Thoracic aorta (tissue), 2 donors: ENCODE measurements at regions not wholly inside any gene's neighbourhood (a gene's known extent, or its start where the extent isn't known, plus 50 kb on each side); places are given as distances from the start of the nearest gene placed in this dataset.

Experiments
- ATAC-seq: fragments of 150-250 bp; one replicate; pipeline ENCODE4 v1.8.0; 2017; ENCODE audit warnings: low read depth; ENCODE audit not compliant: insufficient number of reproducible peaks, low FRiP score
- DNase-seq: peaks from one replicate; pipeline ENCODE4 v3.0.0-alpha.2; 2020; ENCODE audit warnings: low spot score
- H3K27ac ChIP-seq, 2 donors: fragments of 200-600 bp; sonication (generic); 1 replicate in 1 of 2; 2 replicates in 1 of 2; pipeline ENCODE4 v1.5.1; 2016; ENCODE audit warnings: mild to moderate bottlenecking in 2 of 2, moderate library complexity in 2 of 2
- H3K27me3 ChIP-seq: fragments of 200-600 bp; sonication (generic); replicated peaks from 2 replicates; pipeline ENCODE4 v1.6.0; 2016; ENCODE audit warnings: mild to moderate bottlenecking; ENCODE audit not compliant: insufficient read depth
- H3K36me3 ChIP-seq: fragments of 200-600 bp; sonication (generic); one replicate; pipeline ENCODE4 v1.5.1; 2016
- H3K4me1 ChIP-seq, 2 donors: fragments of 200-600 bp; sonication (generic); 1 replicate in 1 of 2; 2 replicates in 1 of 2; pipeline versions ENCODE4 v1.5.1 to v1.6.0; 2016; ENCODE audit warnings: low read depth in 2 of 2, mild to moderate bottlenecking in 1 of 2; ENCODE audit not compliant: control insufficient read depth in 1 of 2
- H3K4me3 ChIP-seq: fragments of 200-600 bp; sonication (generic); 2 replicates; pipeline ENCODE4 v1.5.1; 2016; ENCODE audit warnings: mild to moderate bottlenecking
- H3K9me3 ChIP-seq: fragments of 200-600 bp; sonication (generic); 2 replicates; pipeline ENCODE4 v1.5.1; 2016
- CTCF ChIP-seq: fragments of 200-600 bp; sonication (generic); IDR thresholded peaks from one replicate; pipeline ENCODE4 v1.5.1; 2019; ENCODE audit warnings: antibody characterized with exemption

- DNase-seq (no peak), ATAC-seq (no peak)
- Histone ChIP-seq H3K4me1 (peaks cover 0 to 6% of the 10 kb centered on the region in 2 donors), H3K9me3 (no peaks in the 10 kb centered on the region), H3K27me3 (no peaks in the 10 kb centered on the region), H3K4me3 (no peak overlapping the region), H3K36me3 (no peaks in the 10 kb centered on the region), H3K27ac (no peak overlapping the region)
- TF ChIP-seq CTCF, result no peak
These were observed 264.1 kb downstream of the NDFIP2 start for GRCh38 chr13:79745081-79745480.

- TF ChIP-seq CTCF, result no peak
- DNase-seq, result no peak
- no peak for ATAC-seq
- H3K27me3 ChIP-seq, result no peaks in the 10 kb centered on the region
- no peak overlapping the region for H3K4me3 ChIP-seq
- no peaks in the 10 kb centered on the region for H3K9me3 ChIP-seq
- H3K4me1 ChIP-seq, result no peaks in the 10 kb centered on the region
- H3K36me3 ChIP-seq, result no peaks in the 10 kb centered on the region
- H3K27ac ChIP-seq, result no peak overlapping the region
These were observed 262.0 kb downstream of the NDFIP2 start for GRCh38 chr13:79742923-79743322.

GRCh38 chr13:79740991-79741390, 260.0 kb downstream of the NDFIP2 start:
- Histone ChIP-seq H3K4me3 (no peak overlapping the region), H3K4me1 (no peaks in the 10 kb centered on the region)
- no peak for ATAC-seq

GRCh38 chr13:79736356-79736755, 255.4 kb downstream of the NDFIP2 start:
- DNase-seq (no peak), ATAC-seq (no peak)
- no peak for TF ChIP-seq CTCF
- H3K36me3 ChIP-seq, result no peaks in the 10 kb centered on the region
- H3K27ac ChIP-seq, result no peak overlapping the region
- no peaks in the 10 kb centered on the region for H3K27me3 ChIP-seq
- no peak overlapping the region for H3K4me3 ChIP-seq
- H3K9me3 ChIP-seq, result no peaks in the 10 kb centered on the region
- H3K4me1 ChIP-seq, result no peaks in the 10 kb centered on the region

More at GRCh38 chr13:79740991-79741390, 260.0 kb downstream of the NDFIP2 start:
- H3K27ac ChIP-seq, result no peak overlapping the region
- H3K36me3 ChIP-seq, result no peaks in the 10 kb centered on the region
- DNase-seq, result no peak
- TF ChIP-seq CTCF, result no peak
- no peaks in the 10 kb centered on the region for H3K27me3 ChIP-seq
- H3K9me3 ChIP-seq, result no peaks in the 10 kb centered on the region

- Histone ChIP-seq H3K36me3 (no peaks in the 10 kb centered on the region), H3K27ac (no peak overlapping the region), H3K4me1 (no peaks in the 10 kb centered on the region), H3K9me3 (no peaks in the 10 kb centered on the region), H3K27me3 (no peaks in the 10 kb centered on the region), H3K4me3 (no peak overlapping the region)
- no peak for DNase-seq
- ATAC-seq, result no peak
- TF ChIP-seq CTCF, result no peak
These were observed 254.3 kb downstream of the NDFIP2 start for GRCh38 chr13:79735228-79735627.
